ENCODE measurements at regions not wholly inside any gene's neighbourhood (a gene's known extent, or its start where the extent isn't known, plus 50 kb on each side); places are given as distances from the start of the nearest gene placed in this dataset.

- Mint-ChIP-seq H3K9me3 (peaks cover 60% of the 10 kb centered on the region), H3K4me1 (no peaks in the 10 kb centered on the region; the same call in 1 of the 2 replicates), H3K36me3 (peaks cover 23% of the 10 kb centered on the region), H3K27ac (no peak overlapping the region), H3K4me3 (no peak overlapping the region), H3K27me3 (ENCODE audit: low read depth) (no peaks in the 10 kb centered on the region)
- POLR2A ChIA-PET, result no interaction called here
- DNase-seq (ENCODE audit: low spot score), result no peak
- ATAC-seq, result no peak
- CTCF ChIA-PET, result no interaction called here
- TF ChIP-seq ZNF532 (CRISPR knock-in tag; IDR thresholded peaks at IDR 0.05; ENCODE audit: borderline replicate concordance) (no peak), FOXP4 (CRISPR knock-in tag; IDR thresholded peaks at IDR 0.05) (no peak), CREM (CRISPR knock-in tag; IDR thresholded peaks at IDR 0.05) (no peak), RORB (CRISPR knock-in tag; IDR thresholded peaks at IDR 0.05) (no peak), NFATC4 (CRISPR knock-in tag; IDR thresholded peaks at IDR 0.05) (no peak), ZNF671 (CRISPR knock-in tag; IDR thresholded peaks at IDR 0.05) (no peak), ATF1 (CRISPR knock-in tag; IDR thresholded peaks at IDR 0.05) (no peak)
- TF ChIP-seq, protein P1, sequence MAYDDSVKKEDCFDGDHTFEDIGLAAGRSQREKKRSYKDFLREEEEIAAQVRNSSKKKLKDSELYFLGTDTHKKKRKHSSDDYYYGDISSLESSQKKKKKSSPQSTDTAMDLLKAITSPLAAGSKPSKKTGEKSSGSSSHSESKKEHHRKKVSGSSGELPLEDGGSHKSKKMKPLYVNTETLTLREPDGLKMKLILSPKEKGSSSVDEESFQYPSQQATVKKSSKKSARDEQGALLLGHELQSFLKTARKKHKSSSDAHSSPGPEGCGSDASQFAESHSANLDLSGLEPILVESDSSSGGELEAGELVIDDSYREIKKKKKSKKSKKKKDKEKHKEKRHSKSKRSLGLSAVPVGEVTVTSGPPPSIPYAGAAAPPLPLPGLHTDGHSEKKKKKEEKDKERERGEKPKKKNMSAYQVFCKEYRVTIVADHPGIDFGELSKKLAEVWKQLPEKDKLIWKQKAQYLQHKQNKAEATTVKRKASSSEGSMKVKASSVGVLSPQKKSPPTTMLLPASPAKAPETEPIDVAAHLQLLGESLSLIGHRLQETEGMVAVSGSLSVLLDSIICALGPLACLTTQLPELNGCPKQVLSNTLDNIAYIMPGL (CRISPR knock-in tag; IDR thresholded peaks at IDR 0.05), result no peak
These were observed 58.8 kb upstream of the ST3GAL5 start for GRCh38 chr2:85947593-85947992.

GRCh38 chr2:85945586-85945985 lies 56.8 kb upstream of the ST3GAL5 start:
- Mint-ChIP-seq H3K4me1 (no peaks in the 10 kb centered on the region), H3K9me3 (peaks cover 79% of the 10 kb centered on the region), H3K36me3 (peaks cover 38% of the 10 kb centered on the region), H3K4me3 (no peak overlapping the region), H3K27me3 (ENCODE audit: low read depth) (no peaks in the 10 kb centered on the region), H3K27ac (no peak overlapping the region)
- CTCF ChIA-PET, result no interaction called here
- no peak for ATAC-seq
- DNase-seq (ENCODE audit: low spot score), result no peak
- POLR2A ChIA-PET, result no interaction called here
- TF ChIP-seq, protein P2, sequence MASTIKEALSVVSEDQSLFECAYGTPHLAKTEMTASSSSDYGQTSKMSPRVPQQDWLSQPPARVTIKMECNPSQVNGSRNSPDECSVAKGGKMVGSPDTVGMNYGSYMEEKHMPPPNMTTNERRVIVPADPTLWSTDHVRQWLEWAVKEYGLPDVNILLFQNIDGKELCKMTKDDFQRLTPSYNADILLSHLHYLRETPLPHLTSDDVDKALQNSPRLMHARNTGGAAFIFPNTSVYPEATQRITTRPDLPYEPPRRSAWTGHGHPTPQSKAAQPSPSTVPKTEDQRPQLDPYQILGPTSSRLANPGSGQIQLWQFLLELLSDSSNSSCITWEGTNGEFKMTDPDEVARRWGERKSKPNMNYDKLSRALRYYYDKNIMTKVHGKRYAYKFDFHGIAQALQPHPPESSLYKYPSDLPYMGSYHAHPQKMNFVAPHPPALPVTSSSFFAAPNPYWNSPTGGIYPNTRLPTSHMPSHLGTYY (CRISPR knock-in tag; IDR thresholded peaks at IDR 0.05), result no peak
- TF ChIP-seq ZNF416 (CRISPR knock-in tag; IDR thresholded peaks at IDR 0.05), result no peak
- no peak for TF ChIP-seq ZNF121 (CRISPR knock-in tag; IDR thresholded peaks at IDR 0.05)
- no peak for TF ChIP-seq RELA (CRISPR knock-in tag; IDR thresholded peaks at IDR 0.05; ENCODE audit: borderline replicate concordance)
- no peak for TF ChIP-seq IRF2 (CRISPR knock-in tag; IDR thresholded peaks at IDR 0.05; ENCODE audit: borderline replicate concordance, low read depth)
- TF ChIP-seq ARID4B (CRISPR knock-in tag; IDR thresholded peaks at IDR 0.05; ENCODE audit: borderline replicate concordance), result no peak
- TF ChIP-seq ZNF425 (CRISPR knock-in tag; conservative IDR thresholded peaks at IDR 0.05), result no peak
- TF ChIP-seq RORB (CRISPR knock-in tag; IDR thresholded peaks at IDR 0.05), result no peak
- no peak for TF ChIP-seq CBFB (CRISPR knock-in tag; IDR thresholded peaks at IDR 0.05; ENCODE audit: low read depth)
- TF ChIP-seq ZSCAN18 (CRISPR knock-in tag; IDR thresholded peaks at IDR 0.05), result no peak
- TF ChIP-seq GTF2I (CRISPR knock-in tag; conservative IDR thresholded peaks at IDR 0.05), result no peak
- TF ChIP-seq EMX1 (CRISPR knock-in tag; IDR thresholded peaks at IDR 0.05), result no peak
